Upper lobe of left lung (tissue), 6 donors: ENCODE measurements at regions not wholly inside any gene's neighbourhood (a gene's known extent, or its start where the extent isn't known, plus 50 kb on each side); places are given as distances from the start of the nearest gene placed in this dataset.

Source experiments
- ATAC-seq, 2 donors: fragments of 200-7000 bp; cut with Tn5 transposase; one replicate each; pipeline ENCODE4 v1.9.1; 2022; ENCODE audit warnings: mild to moderate bottlenecking in 2 of 2, moderate library complexity in 2 of 2; ENCODE audit not compliant: low FRiP score in 2 of 2
- DNase-seq, 2 donors: peaks; one replicate each; pipeline ENCODE4 v3.0.0-alpha.2; 2019 to 2020
- H3K27ac ChIP-seq, 4 donors: fragments of 200-600 bp; sonication (generic); one replicate each; pipeline ENCODE4 v1.5.1; 2016 to 2019
- H3K27me3 ChIP-seq, 4 donors: fragments of 200-600 bp; sonication (generic); one replicate each; pipeline ENCODE4 v1.5.1; 2017 to 2019
- H3K36me3 ChIP-seq, 4 donors: fragments of 200-600 bp; sonication (generic); one replicate each; pipeline ENCODE4 v1.5.1; 2016 to 2019
- H3K4me1 ChIP-seq, 4 donors: fragments of 200-600 bp; sonication (generic); one replicate each; pipeline ENCODE4 v1.5.1; 2018 to 2019
- H3K4me3 ChIP-seq, 4 donors: fragments of 200-600 bp; sonication (generic); one replicate each; pipeline ENCODE4 v1.5.1; 2017 to 2019; ENCODE audit warnings: mild to moderate bottlenecking in 2 of 4, moderate library complexity in 1 of 4
- H3K9me3 ChIP-seq, 4 donors: fragments of 200-600 bp; sonication (generic); one replicate each; pipeline ENCODE4 v1.5.1; 2018 to 2019
- EP300 ChIP-seq, 4 donors: sonication (generic); formaldehyde crosslinking; IDR thresholded peaks; one replicate each; pipeline ENCODE4 v1.5.1; 2017; ENCODE audit warnings: antibody characterized with exemption in 4 of 4, control low read depth in 2 of 4
- POLR2A ChIP-seq, 4 donors: fragments of 450-650 bp; IDR thresholded peaks; one replicate each; pipeline ENCODE4 v1.5.1; 2016 to 2017; ENCODE audit warnings: antibody characterized with exemption in 4 of 4, mild to moderate bottlenecking in 2 of 4
- POLR2AphosphoS5 ChIP-seq, 2 donors: sonication (generic); formaldehyde crosslinking; IDR thresholded peaks; one replicate each; pipeline ENCODE4 v1.5.1; 2017; ENCODE audit warnings: antibody characterized with exemption in 2 of 2
- WGBS, 2 donors: methylation state at CpG; one replicate each; pipeline ENCODE4 v1.1.5; 2017 to 2018; 5-methylcytosine and 5-hydroxymethylcytosine counted together
- TF ChIP-seq, protein P1 (sequence below), 6 experiments: fragments of 450-650 bp in 4 of 6; fragments of 200-600 bp in 2 of 6; sonication (generic) in 2 of 6; IDR thresholded peaks; one replicate each; pipeline ENCODE4 v1.5.1; 2016 to 2019; ENCODE audit warnings: antibody characterized with exemption in 6 of 6
- donor health status: DM: no; HTN: no; CAD: no; lungs with moderate emphysema.
- donor health status: DM: no; HTN: yes; CAD: no; lungs with severe emphysema.

DNA sequence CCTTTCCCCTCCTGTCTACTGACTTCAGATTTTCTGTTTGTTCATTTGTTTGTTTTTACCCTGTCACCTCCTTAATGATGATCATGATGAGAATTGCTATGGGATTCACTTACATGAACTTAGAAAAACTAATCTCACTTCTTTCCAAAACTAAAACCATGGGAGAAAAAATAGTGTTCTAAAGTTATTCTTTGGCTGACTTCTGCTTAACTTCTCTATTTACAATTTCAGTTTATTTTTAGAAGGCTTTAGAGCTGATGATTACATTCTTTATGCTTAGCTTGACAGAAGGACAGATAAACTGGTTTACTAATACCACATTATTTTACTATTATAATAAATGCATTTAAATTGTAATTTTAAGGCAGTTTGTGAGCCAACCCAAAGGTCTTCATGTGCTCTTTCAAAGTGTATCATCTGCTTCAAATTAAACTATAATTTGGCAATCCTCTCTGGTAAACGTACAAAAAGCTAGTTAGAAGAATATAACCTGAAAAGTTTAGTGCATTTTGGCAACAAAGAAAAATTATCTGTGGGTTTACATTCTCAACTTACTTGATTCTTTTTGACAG is 676.8 kb upstream of the UBE2E2 start:
- no peak for ATAC-seq

DNA sequence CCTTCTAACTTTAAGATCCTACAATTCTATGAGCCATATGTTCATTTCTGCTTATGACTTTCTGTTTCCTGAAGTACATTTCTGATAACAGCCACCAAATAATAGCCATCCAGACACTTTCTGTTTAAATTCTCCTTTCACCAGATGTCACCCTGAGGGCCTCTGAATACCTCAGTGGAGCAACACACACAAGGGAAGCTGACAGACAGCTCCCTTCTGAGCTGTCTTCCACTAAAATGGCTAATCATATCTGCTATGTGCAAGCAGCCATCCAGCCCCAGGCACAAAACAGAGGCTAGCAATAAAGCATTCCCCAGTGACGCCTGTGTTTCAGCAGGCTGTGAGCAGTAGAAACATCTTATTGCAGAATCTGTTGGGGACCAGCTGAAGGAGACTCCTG is 666.6 kb upstream of the UBE2E2 start:
- Histone ChIP-seq H3K9me3 (no peaks in the 10 kb centered on the region), H3K36me3 (no peaks in the 10 kb centered on the region), H3K4me3 (no peak overlapping the region), H3K27me3 (no peaks in the 10 kb centered on the region), H3K4me1 (no peaks in the 10 kb centered on the region), H3K27ac (no peak overlapping the region)
- TF ChIP-seq, protein P1, sequence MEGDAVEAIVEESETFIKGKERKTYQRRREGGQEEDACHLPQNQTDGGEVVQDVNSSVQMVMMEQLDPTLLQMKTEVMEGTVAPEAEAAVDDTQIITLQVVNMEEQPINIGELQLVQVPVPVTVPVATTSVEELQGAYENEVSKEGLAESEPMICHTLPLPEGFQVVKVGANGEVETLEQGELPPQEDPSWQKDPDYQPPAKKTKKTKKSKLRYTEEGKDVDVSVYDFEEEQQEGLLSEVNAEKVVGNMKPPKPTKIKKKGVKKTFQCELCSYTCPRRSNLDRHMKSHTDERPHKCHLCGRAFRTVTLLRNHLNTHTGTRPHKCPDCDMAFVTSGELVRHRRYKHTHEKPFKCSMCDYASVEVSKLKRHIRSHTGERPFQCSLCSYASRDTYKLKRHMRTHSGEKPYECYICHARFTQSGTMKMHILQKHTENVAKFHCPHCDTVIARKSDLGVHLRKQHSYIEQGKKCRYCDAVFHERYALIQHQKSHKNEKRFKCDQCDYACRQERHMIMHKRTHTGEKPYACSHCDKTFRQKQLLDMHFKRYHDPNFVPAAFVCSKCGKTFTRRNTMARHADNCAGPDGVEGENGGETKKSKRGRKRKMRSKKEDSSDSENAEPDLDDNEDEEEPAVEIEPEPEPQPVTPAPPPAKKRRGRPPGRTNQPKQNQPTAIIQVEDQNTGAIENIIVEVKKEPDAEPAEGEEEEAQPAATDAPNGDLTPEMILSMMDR (IDR thresholded peaks at IDR 0.05) = no peak
- TF ChIP-seq POLR2A (IDR thresholded peaks at IDR 0.05) (no peak), EP300 (IDR thresholded peaks at IDR 0.05) (no peak), POLR2AphosphoS5 (IDR thresholded peaks at IDR 0.05) (no peak)
- ATAC-seq (no peak), DNase-seq (no peak)
- 65 to 82% methylated on average over 1 of the region's 1 CpG for WGBS, 2 donors

More for the DNA sequence above, 676.8 kb upstream of the UBE2E2 start:
- 47 to 50% methylated on average over 1 of the region's 1 CpG for WGBS, 2 donors
- no peaks in the 10 kb centered on the region for H3K36me3 ChIP-seq
- no peak for TF ChIP-seq EP300 (IDR thresholded peaks at IDR 0.05)
- TF ChIP-seq POLR2AphosphoS5 (IDR thresholded peaks at IDR 0.05) = no peak
- TF ChIP-seq, protein P1 (IDR thresholded peaks at IDR 0.05) = no peak
- TF ChIP-seq POLR2A (IDR thresholded peaks at IDR 0.05) = no peak
- no peaks in the 10 kb centered on the region for H3K27me3 ChIP-seq
- no peak overlapping the region for H3K27ac ChIP-seq
- no peaks in the 10 kb centered on the region for H3K9me3 ChIP-seq
- H3K4me3 ChIP-seq = no peak overlapping the region
- no peaks in the 10 kb centered on the region for H3K4me1 ChIP-seq
- no peak for DNase-seq

DNA sequence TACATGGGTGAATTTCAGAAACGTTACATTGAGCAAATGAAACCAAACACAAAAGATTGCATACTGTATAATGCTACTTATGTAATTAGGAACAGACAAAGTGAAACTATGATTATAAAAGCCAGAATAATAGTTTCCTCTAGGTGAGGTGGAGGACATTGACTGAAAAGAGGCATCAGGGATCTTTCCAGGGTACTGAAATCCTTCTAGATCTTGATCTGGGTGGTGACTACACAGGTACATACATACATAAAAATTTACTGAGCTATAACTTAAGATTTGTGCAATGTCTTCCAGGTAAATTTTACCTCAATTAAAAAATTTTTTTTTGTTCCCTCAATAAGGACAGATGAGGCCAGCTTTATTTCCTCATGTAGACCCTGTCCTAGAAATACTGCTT is 665.6 kb upstream of the UBE2E2 start:
- Histone ChIP-seq H3K27me3 (no peaks in the 10 kb centered on the region), H3K9me3 (no peaks in the 10 kb centered on the region), H3K4me1 (no peaks in the 10 kb centered on the region), H3K27ac (no peak overlapping the region), H3K4me3 (no peak overlapping the region), H3K36me3 (no peaks in the 10 kb centered on the region)
- DNase-seq (no peak), ATAC-seq (no peak)
- WGBS, 2 donors = 52 to 64% methylated on average over 1 of the region's 1 CpG
- TF ChIP-seq, protein P1 (IDR thresholded peaks at IDR 0.05) = no peak
- TF ChIP-seq EP300 (IDR thresholded peaks at IDR 0.05) (no peak), POLR2AphosphoS5 (IDR thresholded peaks at IDR 0.05) (no peak), POLR2A (IDR thresholded peaks at IDR 0.05) (no peak)

DNA sequence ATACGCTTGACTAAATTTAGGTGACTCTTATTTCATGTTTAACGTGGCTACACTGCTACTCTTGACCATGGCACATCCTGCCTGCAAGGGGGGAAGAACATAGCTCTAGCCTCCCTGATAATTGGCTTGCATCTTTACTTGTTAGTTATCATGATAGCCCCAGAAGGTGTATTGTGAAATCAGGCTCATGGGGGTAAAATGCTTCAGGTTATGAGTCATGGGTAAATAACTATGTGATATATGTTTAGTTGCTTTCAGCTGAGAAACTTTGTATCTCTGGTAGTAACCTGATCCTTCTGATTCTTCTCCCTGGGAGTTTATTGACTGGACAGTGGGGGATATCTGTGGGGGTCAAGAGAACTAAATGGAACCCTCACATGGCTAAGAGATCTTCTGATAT is 660.8 kb upstream of the UBE2E2 start:
- Histone ChIP-seq H3K27me3 (no peaks in the 10 kb centered on the region), H3K4me3 (no peak overlapping the region), H3K9me3 (no peaks in the 10 kb centered on the region), H3K27ac (no peak overlapping the region), H3K4me1 (no peaks in the 10 kb centered on the region), H3K36me3 (no peaks in the 10 kb centered on the region)
- 89 to 90% methylated on average over 2 of the region's 2 CpGs for WGBS, 2 donors
- no peak for DNase-seq
- no peak for ATAC-seq
- TF ChIP-seq POLR2A (IDR thresholded peaks at IDR 0.05) (no peak), POLR2AphosphoS5 (IDR thresholded peaks at IDR 0.05) (no peak), EP300 (IDR thresholded peaks at IDR 0.05) (no peak)
- TF ChIP-seq, protein P1 (IDR thresholded peaks at IDR 0.05) = no peak

DNA sequence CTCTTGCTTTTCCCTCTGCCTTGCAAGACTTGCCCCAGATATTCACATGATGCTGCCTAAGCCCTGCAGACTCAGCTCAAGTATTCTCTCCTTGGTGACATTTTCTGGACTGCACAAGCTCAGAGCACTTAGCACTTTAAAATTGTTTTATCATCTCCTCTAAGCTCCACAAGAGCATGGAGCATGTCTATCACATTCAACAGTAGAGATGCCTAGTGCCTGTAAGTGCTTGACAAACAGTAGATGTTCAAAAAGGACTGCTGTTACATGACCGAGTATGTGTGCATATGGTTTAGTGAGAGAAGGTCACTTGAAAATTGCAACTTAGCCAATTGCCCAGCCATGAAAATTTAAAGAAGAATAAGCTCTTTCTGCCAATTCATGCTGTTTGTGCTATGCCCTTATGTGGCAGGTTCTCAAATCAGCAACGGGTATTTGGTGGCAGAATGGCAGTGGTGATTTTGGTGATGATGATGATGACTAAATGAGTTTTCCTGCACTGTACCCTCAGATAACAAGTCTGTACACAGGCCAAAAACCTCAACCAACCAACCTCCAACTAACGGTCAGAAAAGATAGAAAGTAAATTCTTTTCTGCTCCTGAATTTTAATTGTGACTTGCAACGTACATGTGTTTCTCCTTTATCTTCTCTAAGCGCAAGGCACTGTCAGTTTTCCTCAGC is 647.2 kb upstream of the UBE2E2 start:
- H3K27ac ChIP-seq = no peak overlapping the region
- 35 to 50% methylated on average over 5 of the region's 5 CpGs for WGBS, 2 donors
- no peak overlapping the region for H3K4me3 ChIP-seq
- peak; percentile 38 to 90 for ATAC-seq
- no peaks in the 10 kb centered on the region for H3K27me3 ChIP-seq
- H3K4me1 ChIP-seq = no peaks in the 10 kb centered on the region
- TF ChIP-seq POLR2A (IDR thresholded peaks at IDR 0.05) (no peak), EP300 (IDR thresholded peaks at IDR 0.05) (no peak), POLR2AphosphoS5 (IDR thresholded peaks at IDR 0.05) (no peak)
- TF ChIP-seq, protein P1 (IDR thresholded peaks at IDR 0.05) = no peak
- H3K9me3 ChIP-seq = no peaks in the 10 kb centered on the region
- H3K36me3 ChIP-seq = no peaks in the 10 kb centered on the region
- no peak for DNase-seq
